Trophoblast cell (in vitro differentiated cells and primary cell): ENCODE measurements at regions not wholly inside any gene's neighbourhood (a gene's known extent, or its start where the extent isn't known, plus 50 kb on each side); places are given as distances from the start of the nearest gene placed in this dataset.

Experiments
- DNase-seq, 2 donors: peaks; one replicate each; pipeline ENCODE4 v3.0.0-alpha.2; 2016
- H2AFZ ChIP-seq: 2 replicates; pipeline ENCODE4 v1.6.1; 2013; ENCODE audit warnings: low read length, moderate library complexity, mild to moderate bottlenecking; ENCODE audit not compliant: insufficient read depth, poor library complexity
- H2AK5ac ChIP-seq: 2 replicates; pipeline ENCODE4 v1.6.1; 2013; ENCODE audit warnings: mild to moderate bottlenecking, low read length
- H2BK120ac ChIP-seq: 2 replicates; pipeline ENCODE4 v1.6.1; 2013; ENCODE audit warnings: low read length, mild to moderate bottlenecking, moderate library complexity; ENCODE audit not compliant: insufficient read depth, poor library complexity
- H2BK12ac ChIP-seq: 2 replicates; pipeline ENCODE4 v1.6.1; 2013; ENCODE audit warnings: mild to moderate bottlenecking, low read length, moderate library complexity
- H2BK5ac ChIP-seq: 2 replicates; pipeline ENCODE4 v1.6.1; 2013; ENCODE audit warnings: low read length, low read depth, moderate library complexity, mild to moderate bottlenecking; ENCODE audit not compliant: poor library complexity
- H3K14ac ChIP-seq: 2 replicates; pipeline ENCODE4 v1.6.1; 2013; ENCODE audit warnings: mild to moderate bottlenecking, low read length
- H3K18ac ChIP-seq: 2 replicates; pipeline ENCODE4 v1.6.1; 2013; ENCODE audit warnings: mild to moderate bottlenecking, low read length
- H3K23ac ChIP-seq: 2 replicates; pipeline ENCODE4 v1.6.1; 2013; ENCODE audit warnings: low read length
- H3K27ac ChIP-seq: 2 replicates; pipeline ENCODE4 v1.5.1; 2013; ENCODE audit warnings: low read depth, mild to moderate bottlenecking, inconsistent platforms, low read length, moderate library complexity
- H3K27me3 ChIP-seq: 2 replicates; pipeline ENCODE4 v1.6.1; 2013; ENCODE audit warnings: inconsistent platforms, mild to moderate bottlenecking, low read length, moderate library complexity; ENCODE audit not compliant: insufficient read depth
- H3K36me3 ChIP-seq, 2 experiments: 1 replicate in 1 of 2; 2 replicates in 1 of 2; pipeline ENCODE4 v1.6.1; 2013; ENCODE audit warnings: low read length in 2 of 2, mild to moderate bottlenecking in 2 of 2, moderate library complexity in 1 of 2; ENCODE audit not compliant: insufficient read depth in 2 of 2, control insufficient read depth in 1 of 2
- H3K4ac ChIP-seq: 2 replicates; pipeline ENCODE4 v1.6.1; 2013; ENCODE audit warnings: low read depth, mild to moderate bottlenecking, low read length, moderate library complexity
- H3K4me1 ChIP-seq, 2 experiments: 1 replicate in 1 of 2; 2 replicates in 1 of 2; pipeline ENCODE4 v1.6.1; 2013; ENCODE audit warnings: low read length in 2 of 2, mild to moderate bottlenecking in 2 of 2, moderate library complexity in 1 of 2; ENCODE audit not compliant: insufficient read depth in 2 of 2, control insufficient read depth in 1 of 2
- H3K4me2 ChIP-seq: 2 replicates; pipeline ENCODE4 v1.6.1; 2013; ENCODE audit warnings: inconsistent platforms, mild to moderate bottlenecking, low read length, moderate library complexity
- H3K4me3 ChIP-seq: 2 replicates; pipeline ENCODE4 v1.5.1; 2013; ENCODE audit warnings: mild to moderate bottlenecking, low read depth, low read length, inconsistent platforms
- H3K79me1 ChIP-seq: one replicate; pipeline ENCODE4 v1.6.1; 2013; ENCODE audit warnings: low read length
- H3K79me2 ChIP-seq: 2 replicates; pipeline ENCODE4 v1.6.1; 2013; ENCODE audit warnings: low read length, mild to moderate bottlenecking; ENCODE audit not compliant: control insufficient read depth, insufficient read depth, poor library complexity
- H3K9ac ChIP-seq: 2 replicates; pipeline ENCODE4 v1.6.1; 2013; ENCODE audit warnings: mild to moderate bottlenecking, low read length
- H3K9me3 ChIP-seq: 2 replicates; pipeline ENCODE4 v1.6.1; 2013; ENCODE audit warnings: low read depth, mild to moderate bottlenecking, control low read depth, inconsistent platforms, low read length; ENCODE audit not compliant: insufficient read depth
- H4K12ac ChIP-seq: 2 replicates; pipeline ENCODE4 v1.6.1; 2013; ENCODE audit warnings: low read depth, mild to moderate bottlenecking, low read length, moderate library complexity
- H4K8ac ChIP-seq: 2 replicates; pipeline ENCODE4 v1.6.1; 2013; ENCODE audit warnings: low read depth, mild to moderate bottlenecking, low read length, moderate library complexity
- H4K91ac ChIP-seq: one replicate; pipeline ENCODE4 v1.6.1; 2013; ENCODE audit warnings: low read depth, mild to moderate bottlenecking, low read length, moderate library complexity
- WGBS: extraction: QIAGEN DNeasy Blood & Tissue Kit; methylation state at CpG from one replicate; pipeline ENCODE4 v1.1.7; 2013; ENCODE audit warnings: missing lambda C conversion rate; ENCODE audit not compliant: insufficient read length, insufficient coverage; ENCODE audit errors: extremely low coverage; 5-methylcytosine and 5-hydroxymethylcytosine counted together

GRCh38 chr7:118737935-118738334, 513.4 kb downstream of the ANKRD7 start:
- no peak for DNase-seq
- no peak overlapping the region for H3K4me2 ChIP-seq
- no peak overlapping the region for H3K18ac ChIP-seq
- H2AK5ac ChIP-seq, result no peak overlapping the region
- no peak overlapping the region for H4K8ac ChIP-seq
- H4K12ac ChIP-seq, result no peak overlapping the region
- no peaks in the 10 kb centered on the region for H3K27me3 ChIP-seq
- H3K9me3 ChIP-seq, result no peaks in the 10 kb centered on the region
- no peak overlapping the region for H2AFZ ChIP-seq
- no peaks in the 10 kb centered on the region for H3K79me2 ChIP-seq
- no peaks in the 10 kb centered on the region for H3K79me1 ChIP-seq
- H2BK5ac ChIP-seq, result no peak overlapping the region
- no peaks in the 10 kb centered on the region for H3K4me1 ChIP-seq
- H4K91ac ChIP-seq, result no peak overlapping the region
- no peak overlapping the region for H3K23ac ChIP-seq
- H3K14ac ChIP-seq, result no peak overlapping the region
- no peak overlapping the region for H3K4ac ChIP-seq
- no peak overlapping the region for H2BK120ac ChIP-seq
- H3K4me3 ChIP-seq, result no peak overlapping the region
- no peaks in the 10 kb centered on the region for H3K36me3 ChIP-seq
- H3K9ac ChIP-seq, result no peak overlapping the region
- no peak overlapping the region for H2BK12ac ChIP-seq
- WGBS, result no CpG with 5 or more reads among the region's 4 CpGs
- no peak overlapping the region for H3K27ac ChIP-seq

GRCh38 chr7:118745927-118746326, 521.4 kb downstream of the ANKRD7 start:
- WGBS, result no CpG with 5 or more reads among the region's 1 CpG
- Histone ChIP-seq H3K14ac (no peak overlapping the region), H4K91ac (no peak overlapping the region), H3K4ac (no peak overlapping the region), H3K4me3 (no peak overlapping the region), H3K27ac (no peak overlapping the region), H3K79me1 (no peaks in the 10 kb centered on the region), H2BK12ac (no peak overlapping the region), H2AFZ (no peak overlapping the region), H3K79me2 (no peaks in the 10 kb centered on the region), H3K9ac (no peak overlapping the region), H2BK120ac (no peak overlapping the region), H2BK5ac (no peak overlapping the region), H3K27me3 (no peaks in the 10 kb centered on the region), H3K18ac (no peak overlapping the region), H3K4me1 (no peaks in the 10 kb centered on the region), H3K4me2 (no peak overlapping the region), H4K8ac (no peak overlapping the region), H3K9me3 (no peaks in the 10 kb centered on the region), H3K23ac (no peak overlapping the region), H4K12ac (no peak overlapping the region), H2AK5ac (no peak overlapping the region), H3K36me3 (no peaks in the 10 kb centered on the region)
- DNase-seq, result no peak

DNA sequence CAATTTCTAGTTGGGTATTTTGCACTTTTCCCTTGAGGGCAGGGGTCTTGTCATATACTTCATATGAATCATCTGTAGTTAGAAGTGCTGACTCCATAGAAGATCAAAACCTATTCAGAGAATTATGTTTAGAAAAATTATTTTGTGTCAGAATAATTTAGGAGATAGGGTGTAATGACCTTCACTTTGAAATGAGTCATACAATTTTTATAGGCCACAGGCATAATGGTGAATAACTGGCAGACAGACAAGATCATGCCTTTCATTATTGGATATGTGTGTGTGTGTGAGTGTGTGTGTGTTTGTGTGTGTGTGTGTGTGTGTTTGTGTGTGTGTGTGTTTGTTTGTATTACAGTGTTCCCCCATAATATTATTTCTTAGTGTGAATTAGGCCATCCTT, 523.0 kb downstream of the ANKRD7 start:
- no peaks in the 10 kb centered on the region for H3K79me1 ChIP-seq
- H4K91ac ChIP-seq, result no peak overlapping the region
- H3K27me3 ChIP-seq, result no peaks in the 10 kb centered on the region

GRCh38 chr7:118753479-118753878, 529.0 kb downstream of the ANKRD7 start:
- H3K14ac ChIP-seq, result no peak overlapping the region
- H2BK5ac ChIP-seq, result no peak overlapping the region
- no peak overlapping the region for H2AK5ac ChIP-seq
- no peak overlapping the region for H3K23ac ChIP-seq
- no peak overlapping the region for H2AFZ ChIP-seq
- no peaks in the 10 kb centered on the region for H3K79me1 ChIP-seq
- H2BK12ac ChIP-seq, result no peak overlapping the region
- no peak overlapping the region for H3K27ac ChIP-seq
- no peaks in the 10 kb centered on the region for H3K79me2 ChIP-seq
- H3K4me1 ChIP-seq, result no peaks in the 10 kb centered on the region
- no peak overlapping the region for H4K12ac ChIP-seq
- H3K27me3 ChIP-seq, result no peaks in the 10 kb centered on the region
- H3K4me3 ChIP-seq, result no peak overlapping the region
- no peak overlapping the region for H3K9ac ChIP-seq
- WGBS, result no CpG with 5 or more reads among the region's 1 CpG
- no peaks in the 10 kb centered on the region for H3K9me3 ChIP-seq
- no peaks in the 10 kb centered on the region for H3K36me3 ChIP-seq
- no peak overlapping the region for H2BK120ac ChIP-seq
- no peak for DNase-seq
- H4K91ac ChIP-seq, result no peak overlapping the region
- H4K8ac ChIP-seq, result no peak overlapping the region
- H3K4me2 ChIP-seq, result no peak overlapping the region
- no peak overlapping the region for H3K4ac ChIP-seq
- H3K18ac ChIP-seq, result no peak overlapping the region

More for the DNA sequence above, 523.0 kb downstream of the ANKRD7 start:
- no peak overlapping the region for H2BK120ac ChIP-seq
- H3K14ac ChIP-seq, result no peak overlapping the region
- no peak overlapping the region for H3K4me2 ChIP-seq
- H3K4ac ChIP-seq, result no peak overlapping the region
- H2AFZ ChIP-seq, result no peak overlapping the region
- no peak overlapping the region for H2BK12ac ChIP-seq
- no peak overlapping the region for H4K12ac ChIP-seq
- no peak overlapping the region for H2BK5ac ChIP-seq
- H3K4me3 ChIP-seq, result no peak overlapping the region
- H2AK5ac ChIP-seq, result no peak overlapping the region
- DNase-seq, result no peak
- no peaks in the 10 kb centered on the region for H3K4me1 ChIP-seq
- no peaks in the 10 kb centered on the region for H3K9me3 ChIP-seq
- no peak overlapping the region for H3K23ac ChIP-seq
- no peak overlapping the region for H4K8ac ChIP-seq
- no peaks in the 10 kb centered on the region for H3K36me3 ChIP-seq
- H3K79me2 ChIP-seq, result no peaks in the 10 kb centered on the region
- no peak overlapping the region for H3K27ac ChIP-seq
- H3K9ac ChIP-seq, result no peak overlapping the region
- no peak overlapping the region for H3K18ac ChIP-seq
